H1 (cell line): ENCODE measurements at regions not wholly inside any gene's neighbourhood (a gene's known extent, or its start where the extent isn't known, plus 50 kb on each side); places are given as distances from the start of the nearest gene placed in this dataset.

Experiments used
- CTCF ChIA-PET: fragments of 300-600 bp; sonication (Branson Sonifier 250); formaldehyde crosslinking; loops from one replicate; lab custom pipeline; 2021; ENCODE audit not compliant: partially characterized antibody; lab: Charles Lee
- POLR2A ChIA-PET: fragments of 300-600 bp; sonication (Branson Sonifier 250); formaldehyde crosslinking; loops from one replicate; lab custom pipeline; 2021; ENCODE audit warnings: inconsistent platforms; ENCODE audit not compliant: partially characterized antibody; lab: Charles Lee
- DNase-seq, 2 experiments: peaks; one replicate each; pipeline versions ENCODE4 v3.0.0 to v3.0.0-alpha.2; 2010 to 2022; ENCODE audit warnings: low spot score in 2 of 2, low read depth in 1 of 2, mixed read lengths in 1 of 2
- FAIRE-seq: peaks from 2 replicates; lab custom pipeline; 2011; peaks lifted over from hg19 to GRCh38; lab: Jason Lieb, UNC
- H2AFZ ChIP-seq: 2 replicates; pipeline ENCODE4 v1.8.1; 2012; ENCODE audit warnings: low read length, inconsistent platforms
- H2AK5ac ChIP-seq: 2 replicates; pipeline ENCODE4 v1.6.1; 2013; ENCODE audit warnings: low read depth, low read length
- H2BK120ac ChIP-seq: replicated peaks from 2 replicates; pipeline ENCODE3; 2013; ENCODE audit warnings: low read depth, low read length, inconsistent platforms
- H2BK12ac ChIP-seq: 2 replicates; pipeline ENCODE4 v1.6.1; 2013; ENCODE audit warnings: low read depth, low read length
- H2BK15ac ChIP-seq: 2 replicates; pipeline ENCODE4 v1.6.1; 2013; ENCODE audit warnings: low read length
- H2BK20ac ChIP-seq: 2 replicates; pipeline ENCODE4 v1.6.1; 2013; ENCODE audit warnings: low read length
- H2BK5ac ChIP-seq: 2 replicates; pipeline ENCODE4 v1.6.1; 2013; ENCODE audit warnings: low read depth, low read length
- H3K14ac ChIP-seq: 2 replicates; pipeline ENCODE4 v1.6.1; 2013; ENCODE audit warnings: inconsistent platforms; ENCODE audit not compliant: insufficient read length
- H3K18ac ChIP-seq: 2 replicates; pipeline ENCODE4 v1.6.1; 2013; ENCODE audit warnings: low read length; ENCODE audit errors: extremely low read depth
- H3K23ac ChIP-seq: 2 replicates; pipeline ENCODE4 v1.6.1; 2013; ENCODE audit warnings: inconsistent platforms; ENCODE audit not compliant: insufficient read length
- H3K23me2 ChIP-seq: 2 replicates; pipeline ENCODE4 v1.6.1; 2013; ENCODE audit warnings: low read depth, low read length
- H3K27ac ChIP-seq: 2 replicates; pipeline ENCODE4 v1.6.1; 2011; ENCODE audit warnings: low read depth, low read length, inconsistent platforms
- H3K27me3 ChIP-seq, 4 experiments: replicated peaks in 1 of 4; 1 replicate in 1 of 4; 2 replicates in 3 of 4; pipeline versions ENCODE4 v1.6.1 to v1.8.1; 2011 to 2013; ENCODE audit warnings: low read length in 3 of 4, mild to moderate bottlenecking in 3 of 4, inconsistent platforms in 2 of 4, mixed read lengths in 2 of 4, moderate library complexity in 1 of 4; ENCODE audit not compliant: control insufficient read depth in 3 of 4, insufficient read depth in 3 of 4; ENCODE audit errors: extremely low read depth in 1 of 4
- H3K36me3 ChIP-seq, 4 experiments: 2 replicates each; pipeline versions ENCODE4 v1.6.1 to v1.8.1; 2011 to 2013; ENCODE audit warnings: mild to moderate bottlenecking in 4 of 4, low read length in 3 of 4, moderate library complexity in 2 of 4, control low read depth in 1 of 4, inconsistent platforms in 1 of 4; ENCODE audit not compliant: insufficient read depth in 4 of 4, control insufficient read depth in 2 of 4
- H3K4ac ChIP-seq: replicated peaks from 2 replicates; pipeline ENCODE3; 2013; ENCODE audit warnings: low read length, low read depth, mixed read lengths, inconsistent platforms; ENCODE audit not compliant: insufficient read length
- H3K4me1 ChIP-seq, 4 experiments: replicated peaks in 1 of 4; 1 replicate in 1 of 4; 2 replicates in 3 of 4; pipeline versions ENCODE4 v1.6.1 to v1.8.1; 2011 to 2013; ENCODE audit warnings: low read length in 3 of 4, inconsistent platforms in 2 of 4, mixed read lengths in 1 of 4; ENCODE audit not compliant: insufficient read depth in 4 of 4, control insufficient read depth in 3 of 4
- H3K4me2 ChIP-seq, 2 experiments: 2 replicates each; pipeline versions ENCODE4 v1.6.1 to v1.8.1; 2011 to 2013; ENCODE audit warnings: low read depth in 2 of 2, low read length in 2 of 2, control low read depth in 1 of 2, inconsistent platforms in 1 of 2, mild to moderate bottlenecking in 1 of 2; ENCODE audit not compliant: insufficient read depth in 1 of 2
- H3K4me3 ChIP-seq, 4 experiments: fragments of 200-600, 300-600 bp in 1 of 4; sonication (generic), shearing (Covaris generic), sonication (Bioruptor Twin) in 1 of 4; 2 replicates each; pipeline versions ENCODE4 v1.5.1 to v1.8.1; 2011 to 2016; ENCODE audit warnings: low read length in 4 of 4, low read depth in 3 of 4, control low read depth in 2 of 4, inconsistent platforms in 2 of 4, mild to moderate bottlenecking in 2 of 4, mixed read lengths in 1 of 4, moderate library complexity in 1 of 4; ENCODE audit not compliant: insufficient read depth in 2 of 4; ENCODE audit errors: extremely low read depth in 1 of 4
- H3K56ac ChIP-seq: replicated peaks from 2 replicates; pipeline ENCODE3; 2013; ENCODE audit warnings: low read depth, mild to moderate bottlenecking, mixed read lengths, low read length, inconsistent platforms; ENCODE audit not compliant: insufficient read length
- H3K79me1 ChIP-seq: 2 replicates; pipeline ENCODE4 v1.6.1; 2013; ENCODE audit warnings: low read depth, low read length, control low read depth
- H3K79me2 ChIP-seq, 2 experiments: 2 replicates each; pipeline versions ENCODE4 v1.6.1 to v1.8.1; 2012 to 2013; ENCODE audit warnings: low read length in 2 of 2, mild to moderate bottlenecking in 2 of 2, inconsistent platforms in 1 of 2; ENCODE audit not compliant: insufficient read depth in 2 of 2, control insufficient read depth in 1 of 2
- H3K9ac ChIP-seq, 4 experiments: replicated peaks in 1 of 4; 1 replicate in 1 of 4; 2 replicates in 3 of 4; pipeline versions ENCODE4 v1.6.1 to v1.8.1; 2011 to 2013; ENCODE audit warnings: low read depth in 3 of 4, low read length in 3 of 4, control low read depth in 2 of 4, mild to moderate bottlenecking in 2 of 4, moderate library complexity in 2 of 4, inconsistent platforms in 1 of 4; ENCODE audit errors: extremely low read depth in 1 of 4
- H3K9me3 ChIP-seq, 2 experiments: 2 replicates each; pipeline versions ENCODE4 v1.6.1 to v1.8.1; 2012 to 2013; ENCODE audit warnings: mild to moderate bottlenecking in 2 of 2, moderate library complexity in 2 of 2, control low read depth in 1 of 2, inconsistent platforms in 1 of 2, low read depth in 1 of 2, low read length in 1 of 2, mixed read lengths in 1 of 2; ENCODE audit not compliant: insufficient read depth in 2 of 2
- H4K20me1 ChIP-seq, 2 experiments: replicated peaks in 1 of 2; 2 replicates each; pipeline versions ENCODE3 to v1.8.1; 2011 to 2013; ENCODE audit warnings: inconsistent platforms in 2 of 2, low read length in 2 of 2, mild to moderate bottlenecking in 1 of 2; ENCODE audit not compliant: insufficient read depth in 2 of 2, control insufficient read depth in 1 of 2
- H4K5ac ChIP-seq: 2 replicates; pipeline ENCODE4 v1.6.1; 2013; ENCODE audit warnings: low read length, low read depth, mixed read lengths, inconsistent platforms; ENCODE audit not compliant: insufficient read length
- H4K8ac ChIP-seq: 2 replicates; pipeline ENCODE4 v1.8.0; 2013; ENCODE audit warnings: mild to moderate bottlenecking, moderate library complexity, low read length, inconsistent platforms; ENCODE audit not compliant: insufficient read depth; ENCODE audit errors: extremely low read depth
- H4K91ac ChIP-seq: replicated peaks from 2 replicates; pipeline ENCODE3; 2013; ENCODE audit warnings: low read length, mixed read lengths, inconsistent platforms; ENCODE audit not compliant: insufficient read length
- ASH2L ChIP-seq: fragments of 200-600, 300-600 bp; sonication (generic); IDR thresholded peaks from one replicate; pipeline ENCODE4 v1.7.1; 2017; ENCODE audit warnings: low read length
- BRCA1 ChIP-seq: IDR thresholded peaks from 2 replicates; pipeline ENCODE4 v1.6.1; 2012; ENCODE audit warnings: low read depth, low read length, improper control_type of control experiment
- CHD2 ChIP-seq: IDR thresholded peaks from 2 replicates; pipeline ENCODE4 v1.6.1; 2012; ENCODE audit warnings: low read length, improper control_type of control experiment
- EP300 ChIP-seq, 2 experiments: IDR thresholded peaks; 1 replicate in 1 of 2; 2 replicates in 1 of 2; pipeline ENCODE4 v1.6.1; 2011 to 2012; ENCODE audit warnings: low read depth in 2 of 2, low read length in 2 of 2, mild to moderate bottlenecking in 2 of 2, borderline replicate concordance in 1 of 2, inconsistent platforms in 1 of 2, moderate library complexity in 1 of 2
- FOSL1 ChIP-seq: IDR thresholded peaks from 2 replicates; pipeline ENCODE4 v1.6.1; 2011; ENCODE audit warnings: mild to moderate bottlenecking, low read depth, low read length, moderate library complexity; ENCODE audit not compliant: insufficient read depth
- HDAC2 ChIP-seq, 2 experiments: fragments of 300-600 bp in 1 of 2; sonication (generic) in 1 of 2; IDR thresholded peaks; 2 replicates each; pipeline ENCODE4 v1.6.1; 2011 to 2012; ENCODE audit warnings: low read depth in 2 of 2, low read length in 2 of 2, mild to moderate bottlenecking in 2 of 2, moderate library complexity in 2 of 2, borderline replicate concordance in 1 of 2, inconsistent platforms in 1 of 2
- NRF1 ChIP-seq: IDR thresholded peaks from 2 replicates; pipeline ENCODE4 v1.6.1; 2011; ENCODE audit warnings: mild to moderate bottlenecking, low read depth, low read length, improper control_type of control experiment
- POLR2AphosphoS5 ChIP-seq: IDR thresholded peaks from 2 replicates; pipeline ENCODE4 v1.6.1; 2011; ENCODE audit warnings: low read depth, low read length
- RNF2 ChIP-seq: fragments of 200-900, 300-1000 bp; sonication (generic); IDR thresholded peaks from 2 replicates; pipeline ENCODE4 v1.7.1; 2016; ENCODE audit warnings: borderline replicate concordance, low read depth, mild to moderate bottlenecking, antibody characterized with exemption, low read length; ENCODE audit not compliant: poor library complexity, severe bottlenecking; ENCODE audit errors: missing control alignments
- RXRA ChIP-seq: IDR thresholded peaks from 2 replicates; pipeline ENCODE4 v1.6.1; 2011; ENCODE audit warnings: low read depth, mild to moderate bottlenecking, low read length, moderate library complexity; ENCODE audit not compliant: insufficient read depth
- SP2 ChIP-seq: IDR thresholded peaks from 2 replicates; pipeline ENCODE4 v1.6.1; 2012; ENCODE audit warnings: mild to moderate bottlenecking, low read length, inconsistent platforms
- SP4 ChIP-seq: IDR thresholded peaks from 2 replicates; pipeline ENCODE4 v1.6.1; 2012; ENCODE audit warnings: low read length, inconsistent platforms
- TAF7 ChIP-seq: optimal IDR thresholded peaks from 2 replicates; pipeline ENCODE3; 2011; ENCODE audit warnings: low read depth, mild to moderate bottlenecking, inconsistent platforms, low read length, moderate library complexity, borderline replicate concordance
- WGBS, 2 experiments: shearing (Covaris generic) in 1 of 2; methylation state at CpG; one replicate each; pipeline versions ENCODE4 v1.1.6 to v1.1.7; 2013 to 2015; ENCODE audit warnings: low lambda C conversion rate in 2 of 2, mixed read lengths in 2 of 2, inconsistent platforms in 1 of 2, low coverage in 1 of 2, missing lambda C conversion rate in 1 of 2; ENCODE audit not compliant: insufficient replicate concordance in 2 of 2, insufficient coverage in 1 of 2, insufficient read length in 1 of 2; ENCODE audit errors: extremely low coverage in 1 of 2, missing lambda C conversion rate in 1 of 2; 5-methylcytosine and 5-hydroxymethylcytosine counted together

DNA sequence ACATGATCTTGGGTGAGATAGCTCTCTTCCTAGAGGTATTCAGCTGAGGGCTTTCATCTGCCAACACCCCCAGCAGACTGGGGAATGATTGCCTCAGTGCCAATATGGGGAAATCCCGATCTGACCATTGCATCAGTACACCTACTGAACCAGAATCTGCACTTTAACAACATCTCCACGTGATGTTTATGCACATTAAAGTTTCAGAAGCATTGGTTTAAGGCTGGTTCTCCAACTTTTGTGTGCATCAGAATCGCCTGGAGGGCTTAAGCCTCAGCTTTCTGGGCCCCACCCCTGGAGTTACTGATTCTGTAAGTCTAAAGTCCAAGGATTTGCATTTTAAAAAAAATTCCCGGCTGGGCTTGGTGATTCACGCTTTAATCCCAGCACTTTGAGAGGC, 123.6 kb upstream of the MED13 start:
- H4K20me1 ChIP-seq, result no peaks in the 10 kb centered on the region
- no peak overlapping the region for H3K18ac ChIP-seq
- no peaks in the 10 kb centered on the region for H3K9me3 ChIP-seq
- no peak overlapping the region for H2BK5ac ChIP-seq
- ChIA-PET POLR2A (no interaction called here), CTCF (interaction anchor here (0.6 kb wide), 1 partner anchor 13 kb away, joined by 3 read pairs; no protein-coding TSS in a partner anchor)
- DNase-seq, result no peak
- no peak overlapping the region for H3K4me2 ChIP-seq
- H4K91ac ChIP-seq, result no peak overlapping the region
- no peaks in the 10 kb centered on the region for H3K23me2 ChIP-seq
- H3K4me3 ChIP-seq, result no peak overlapping the region
- no peak overlapping the region for H2BK15ac ChIP-seq
- WGBS, 2 experiments, result 82% methylated on average over 5 of the region's 5 CpGs; no CpG with 5 or more reads in 1 of the 2 experiments
- H3K23ac ChIP-seq, result no peak overlapping the region
- H2BK20ac ChIP-seq, result no peak overlapping the region
- H4K5ac ChIP-seq, result no peak overlapping the region
- no peak overlapping the region for H3K56ac ChIP-seq
- no peak overlapping the region for H4K8ac ChIP-seq
- no peaks in the 10 kb centered on the region for H3K79me1 ChIP-seq
- no peaks in the 10 kb centered on the region for H3K36me3 ChIP-seq
- H2AK5ac ChIP-seq, result no peak overlapping the region
- H3K9ac ChIP-seq, result no peak overlapping the region
- H2BK12ac ChIP-seq, result no peak overlapping the region
- H3K27me3 ChIP-seq, result no peaks in the 10 kb centered on the region
- H3K4me1 ChIP-seq, result no peaks in the 10 kb centered on the region
- H3K14ac ChIP-seq, result no peak overlapping the region
- no peak overlapping the region for H2BK120ac ChIP-seq
- no peaks in the 10 kb centered on the region for H3K79me2 ChIP-seq
- TF ChIP-seq CHD2, result no peak
- TF ChIP-seq RNF2, result no peak
- TF ChIP-seq EP300 (IDR thresholded peaks at IDR 0.05; ENCODE audit: borderline replicate concordance in 1 of 2, low read depth in 2 of 2, low read length in 2 of 2), result no peak
- TF ChIP-seq SP2, result no peak
- no peak for TF ChIP-seq RXRA
- TF ChIP-seq TAF7, result no peak
- TF ChIP-seq POLR2AphosphoS5, result no peak
- TF ChIP-seq HDAC2 (IDR thresholded peaks at IDR 0.05; ENCODE audit: borderline replicate concordance in 1 of 2, low read depth in 2 of 2, low read length in 2 of 2), result no peak
- no peak for TF ChIP-seq FOSL1
- TF ChIP-seq SP4, result no peak
- TF ChIP-seq NRF1, result no peak
- no peak for TF ChIP-seq BRCA1
- no peak for TF ChIP-seq ASH2L
- no peak overlapping the region for H3K27ac ChIP-seq
- FAIRE-seq, result no peak
- no peak overlapping the region for H2AFZ ChIP-seq
- H3K4ac ChIP-seq, result no peak overlapping the region
